GM18526 (cell line): ENCODE measurements at regions not wholly inside any gene's neighbourhood (a gene's known extent, or its start where the extent isn't known, plus 50 kb on each side); places are given as distances from the start of the nearest gene placed in this dataset.

Experiments used
- POLR2A ChIP-seq: IDR thresholded peaks from 3 replicates; pipeline ENCODE4 v1.6.1; 2011; ENCODE audit not compliant: insufficient read length; ENCODE audit errors: extremely low read depth

DNA sequence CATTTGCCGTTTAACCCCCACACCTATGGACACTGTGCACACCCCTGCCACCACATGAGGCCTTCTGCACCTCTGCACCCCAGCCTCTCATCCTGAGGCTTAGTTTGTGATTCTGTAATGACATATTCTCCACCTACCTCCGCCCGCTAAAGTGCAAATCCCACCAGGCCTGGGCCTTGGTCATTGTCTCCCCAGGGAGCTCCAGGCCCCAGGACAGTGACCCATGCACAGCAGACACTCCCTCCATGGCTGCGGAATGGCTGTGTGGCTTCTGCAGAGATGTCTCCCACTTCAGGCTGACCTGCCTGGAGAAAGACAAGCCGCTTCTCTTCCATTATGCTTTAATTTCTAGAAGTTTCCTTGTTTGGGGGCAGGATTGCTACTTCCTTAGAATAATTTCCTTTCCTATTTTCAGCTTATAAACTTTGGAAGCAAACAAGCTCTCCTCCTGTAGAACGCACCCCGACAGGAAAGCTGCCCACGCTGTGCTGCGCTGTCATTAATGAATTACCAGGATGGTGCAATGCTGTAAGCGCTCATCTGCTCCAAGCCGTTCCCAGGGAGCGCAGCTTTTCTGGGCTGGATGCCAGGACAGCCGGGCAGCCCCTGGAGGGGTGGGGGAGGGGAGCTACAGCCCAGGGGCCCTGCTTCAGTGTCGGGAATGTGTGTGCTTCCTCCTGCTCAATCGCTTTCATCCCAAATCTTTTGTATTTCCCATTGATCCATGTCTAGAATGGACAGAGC lies 618.0 kb downstream of the BRD1 start:
- TF ChIP-seq POLR2A = no peak

DNA sequence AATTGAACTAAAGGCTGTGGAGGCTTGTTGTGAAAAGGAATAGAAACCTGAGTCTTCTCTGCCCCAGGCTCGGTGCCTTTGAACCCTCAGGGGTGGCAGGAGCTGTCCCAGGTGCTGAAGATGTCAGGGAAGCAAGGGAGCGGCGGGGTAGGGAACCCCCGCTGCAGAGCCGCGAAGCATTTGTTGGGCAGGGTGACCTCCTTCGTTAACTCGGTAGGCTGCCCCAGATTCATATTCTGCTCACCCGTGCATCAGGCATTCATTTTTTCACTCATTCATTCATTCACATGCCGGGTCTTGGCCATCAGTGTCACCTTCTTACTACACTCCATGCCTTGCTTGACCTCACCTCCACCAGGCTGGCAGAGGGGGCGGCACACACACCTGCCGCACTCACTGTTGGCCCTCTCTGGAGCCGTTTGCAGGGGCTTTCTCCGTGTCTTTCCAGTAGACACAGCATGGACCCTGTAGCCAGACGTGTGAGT lies 618.9 kb downstream of the BRD1 start:
- no peak for TF ChIP-seq POLR2A

DNA sequence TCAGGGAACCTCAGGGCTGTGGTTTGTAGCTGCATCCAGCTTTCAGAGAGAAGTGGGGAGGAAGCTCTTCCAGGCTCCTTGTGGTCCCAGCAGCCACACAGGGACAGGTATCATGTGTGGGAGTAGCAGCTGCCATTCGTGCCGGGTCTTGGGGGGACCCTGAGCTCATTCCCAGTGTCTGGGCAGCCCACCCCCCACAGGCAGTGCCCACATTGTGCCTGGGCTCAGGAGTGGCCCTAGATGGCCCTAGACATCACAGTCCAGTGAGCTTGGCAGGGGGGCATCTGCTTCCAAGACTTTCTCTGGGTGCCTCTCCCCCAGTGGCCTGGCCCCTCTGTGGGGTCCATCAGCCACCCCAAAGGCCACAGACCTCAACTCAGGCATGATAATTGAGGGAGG lies 619.7 kb downstream of the BRD1 start:
- no peak for TF ChIP-seq POLR2A

DNA sequence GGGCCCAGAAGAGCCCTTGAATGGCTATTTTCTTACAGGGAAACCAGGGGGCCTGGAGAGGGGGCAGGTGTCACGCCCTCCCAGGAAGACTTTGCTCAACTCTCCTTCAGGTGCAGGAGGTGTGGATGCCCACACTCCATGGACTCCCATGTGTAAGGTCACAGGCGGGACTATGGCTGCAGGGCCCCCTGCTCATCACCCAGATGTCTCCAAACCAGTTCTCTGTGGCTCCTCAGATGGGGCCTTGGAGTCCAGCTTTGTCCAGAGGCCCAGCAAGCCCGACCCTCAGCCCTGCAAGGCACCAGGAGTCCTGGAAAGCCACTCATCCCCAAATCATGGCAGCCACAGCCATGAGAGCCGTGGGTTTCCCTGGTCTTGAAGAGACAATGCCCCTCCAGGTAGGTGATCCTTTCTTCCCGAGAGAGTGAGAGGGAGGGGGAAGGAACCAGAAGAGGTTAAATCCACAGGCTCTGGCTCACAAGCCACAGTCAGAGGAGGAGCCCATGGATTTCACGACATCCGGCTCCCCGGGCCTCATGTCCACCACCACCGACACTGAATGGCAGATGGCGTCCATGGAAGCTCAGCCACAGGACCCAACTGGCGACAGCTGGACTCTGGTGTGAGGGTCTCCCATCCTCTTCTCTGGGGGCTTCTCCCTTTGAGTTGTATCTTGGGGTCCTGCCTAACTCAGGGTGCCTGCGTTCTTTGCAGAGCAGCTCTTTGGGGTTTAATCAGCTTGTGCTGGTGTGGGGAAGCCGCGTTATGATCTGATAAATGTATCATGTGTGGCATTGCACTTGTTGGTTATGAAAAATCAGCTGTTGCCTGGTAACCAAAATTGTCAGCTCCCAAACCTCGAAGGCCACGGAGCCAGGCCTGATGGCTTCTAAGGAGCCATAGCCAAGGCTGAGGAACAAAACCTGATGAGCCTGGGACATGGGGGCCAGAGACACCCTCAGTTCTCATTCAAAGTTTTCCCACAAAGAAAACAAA lies 620.4 kb downstream of the BRD1 start:
- no peak for TF ChIP-seq POLR2A

DNA sequence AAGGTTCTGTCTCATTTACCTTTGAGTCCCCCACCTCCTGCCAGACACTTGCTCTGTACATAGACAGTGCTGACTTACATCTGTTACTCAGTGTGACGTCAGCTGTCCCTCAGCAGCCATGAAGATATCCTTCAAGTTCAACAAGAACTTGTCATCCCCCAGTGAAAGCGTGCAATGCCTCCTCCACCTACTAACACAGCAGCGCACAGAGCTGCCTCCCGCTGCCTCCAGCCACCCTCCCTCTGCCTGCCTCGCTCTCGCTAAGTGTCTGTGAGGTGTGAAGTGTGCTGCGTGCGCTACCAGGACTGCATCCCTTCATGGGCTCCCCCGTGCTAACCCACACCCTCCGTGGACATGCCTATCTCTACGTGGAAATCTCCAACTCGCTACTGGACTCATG lies 621.4 kb downstream of the BRD1 start:
- no peak for TF ChIP-seq POLR2A

DNA sequence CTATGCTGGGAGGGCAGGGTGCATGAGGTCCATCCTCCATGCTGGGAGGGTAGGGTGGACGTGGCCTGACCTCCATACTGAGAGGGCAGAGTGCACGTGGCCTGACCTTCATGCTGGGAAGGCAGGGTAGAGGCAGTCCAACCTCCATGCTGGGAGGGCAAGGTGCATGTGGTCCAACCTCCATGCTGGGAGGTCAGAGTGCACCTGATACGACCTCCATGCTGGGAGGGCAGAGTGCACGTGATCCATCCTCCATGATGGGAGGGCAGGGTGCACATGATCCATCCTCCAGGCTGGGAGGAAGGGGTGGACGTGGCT lies 622.2 kb downstream of the BRD1 start:
- TF ChIP-seq POLR2A = no peak

DNA sequence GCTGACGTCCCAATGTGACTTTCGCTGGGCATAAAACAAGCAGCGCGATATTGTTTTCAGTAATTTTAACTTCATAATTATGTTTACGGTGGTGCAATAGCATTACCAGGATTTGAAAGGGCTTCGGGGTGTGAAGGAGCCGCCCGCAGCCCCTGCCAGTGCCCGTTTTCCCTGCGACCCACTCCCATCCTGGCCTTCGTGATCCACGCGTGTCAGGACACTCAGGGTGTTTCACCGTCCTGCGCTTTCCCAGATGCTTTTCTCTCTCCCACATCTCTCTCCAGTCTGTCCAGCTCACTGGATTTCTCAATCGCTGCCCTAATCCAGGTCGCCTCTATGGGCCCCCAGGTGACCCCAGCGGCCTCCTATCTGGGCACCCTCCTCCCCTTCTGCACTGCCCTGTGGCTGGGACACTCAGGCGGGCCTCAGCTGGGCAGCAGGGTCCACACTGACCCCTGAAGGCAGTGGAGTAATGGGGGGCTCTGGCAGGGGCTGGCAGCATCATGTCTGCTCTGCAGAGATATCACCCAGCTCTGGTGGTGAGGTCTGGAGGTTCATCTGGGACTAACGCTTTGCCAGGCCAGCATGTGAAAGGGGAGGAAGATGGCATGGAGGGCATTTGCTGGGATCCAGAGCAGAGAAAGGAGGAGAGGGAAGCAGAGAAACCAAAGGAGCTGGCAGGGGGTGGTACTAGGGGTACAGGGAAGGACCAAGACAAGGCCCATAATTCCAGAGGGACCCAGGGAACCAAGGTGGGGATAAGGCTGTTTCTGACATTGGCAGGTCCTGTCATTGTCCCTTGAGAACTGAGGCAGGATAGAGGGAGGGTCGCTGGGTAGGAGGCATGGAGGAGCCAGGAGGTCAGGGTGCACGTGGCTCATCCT lies 622.8 kb downstream of the BRD1 start:
- TF ChIP-seq POLR2A = no peak

DNA sequence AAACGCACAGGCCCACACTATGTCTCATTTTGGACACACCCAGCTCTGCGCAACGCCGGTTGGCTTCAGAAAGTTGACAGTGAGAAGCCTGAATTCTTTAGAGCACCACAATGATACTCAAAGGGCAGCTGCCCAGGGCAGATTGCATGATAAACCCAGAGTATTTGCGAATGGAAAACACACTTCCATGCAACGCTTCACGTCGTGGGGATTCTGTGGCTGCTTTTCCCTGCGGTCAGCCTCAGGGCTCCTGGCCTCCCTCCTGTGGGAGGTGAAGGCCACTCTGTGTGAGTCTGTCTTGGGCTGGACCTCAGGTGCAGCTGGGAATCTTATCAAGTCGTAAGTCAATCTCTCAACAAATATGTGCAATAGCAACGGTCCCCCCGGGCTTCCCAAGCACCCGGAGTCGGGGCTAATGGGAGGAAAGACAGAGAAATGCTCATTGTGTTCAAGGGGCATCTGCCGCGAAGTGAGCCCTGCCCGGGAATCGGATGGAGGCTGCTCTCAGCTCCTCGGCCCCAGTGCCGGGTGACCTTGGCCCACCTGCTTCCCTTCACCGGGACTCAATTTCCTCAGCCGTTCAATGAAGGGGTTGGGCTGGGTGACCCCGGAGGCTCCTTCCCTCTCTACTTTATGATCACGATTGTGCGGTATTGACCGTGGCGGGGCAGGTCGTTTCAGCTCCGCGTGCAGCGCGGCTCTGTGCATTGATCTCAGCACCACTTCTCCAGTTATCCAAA lies 623.6 kb downstream of the BRD1 start:
- TF ChIP-seq POLR2A = no peak

DNA sequence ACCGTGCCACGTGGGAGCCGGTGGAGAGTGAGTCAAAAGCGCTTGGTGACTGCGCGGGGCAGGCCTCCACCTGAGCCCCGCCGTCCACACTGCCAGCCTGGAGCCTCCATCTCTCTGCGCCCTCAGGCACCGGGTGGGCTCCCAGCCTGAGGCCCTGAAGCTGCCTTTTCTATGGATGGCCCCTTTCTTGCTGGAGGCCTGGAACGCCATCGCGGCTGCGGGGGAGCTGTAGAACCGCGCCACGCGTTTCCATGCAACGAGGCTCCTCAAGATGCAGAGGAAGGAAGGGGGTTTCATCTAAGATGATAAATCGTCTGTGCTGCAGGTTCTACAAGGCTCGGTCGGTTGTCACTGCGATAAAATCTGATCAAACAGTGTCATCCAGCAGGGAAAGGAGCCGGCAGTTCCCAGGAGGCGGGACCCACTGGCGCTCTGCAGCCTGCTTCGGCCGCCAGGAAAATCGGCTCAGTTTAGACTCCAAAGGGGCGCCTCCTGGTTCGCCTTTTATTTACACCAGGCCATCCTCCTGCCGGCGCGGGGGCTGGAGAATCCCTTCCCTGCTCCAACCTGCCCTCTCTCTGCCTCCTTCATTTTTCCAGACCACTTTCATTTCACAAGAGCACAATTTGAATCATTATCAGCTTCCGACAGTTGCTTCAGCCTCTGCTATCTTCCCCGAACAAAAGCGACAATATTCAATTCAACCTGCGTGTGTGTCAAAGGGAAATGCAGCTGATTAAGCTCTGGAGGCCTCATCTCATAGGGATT lies 624.4 kb downstream of the BRD1 start:
- no peak for TF ChIP-seq POLR2A

DNA sequence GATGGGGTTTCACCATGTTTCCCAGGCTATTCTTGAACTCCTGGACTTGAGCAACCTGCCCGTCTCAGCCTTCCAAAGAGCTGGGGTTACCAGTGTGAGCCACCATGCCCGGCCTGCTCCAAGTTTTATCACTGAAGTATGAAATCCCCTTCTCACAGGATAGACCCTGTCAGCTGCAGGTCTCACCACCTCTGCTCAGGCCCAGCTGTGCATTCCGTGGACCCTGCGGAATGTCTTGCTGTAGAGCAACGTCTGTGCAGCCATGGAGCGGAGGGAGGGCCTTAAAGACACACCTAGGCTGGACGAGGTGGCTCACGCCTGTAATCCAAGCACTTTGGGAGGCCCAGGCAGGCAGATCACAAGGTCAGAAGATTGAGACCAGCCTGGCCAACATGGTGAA lies 625.4 kb downstream of the BRD1 start:
- TF ChIP-seq POLR2A = no peak

DNA sequence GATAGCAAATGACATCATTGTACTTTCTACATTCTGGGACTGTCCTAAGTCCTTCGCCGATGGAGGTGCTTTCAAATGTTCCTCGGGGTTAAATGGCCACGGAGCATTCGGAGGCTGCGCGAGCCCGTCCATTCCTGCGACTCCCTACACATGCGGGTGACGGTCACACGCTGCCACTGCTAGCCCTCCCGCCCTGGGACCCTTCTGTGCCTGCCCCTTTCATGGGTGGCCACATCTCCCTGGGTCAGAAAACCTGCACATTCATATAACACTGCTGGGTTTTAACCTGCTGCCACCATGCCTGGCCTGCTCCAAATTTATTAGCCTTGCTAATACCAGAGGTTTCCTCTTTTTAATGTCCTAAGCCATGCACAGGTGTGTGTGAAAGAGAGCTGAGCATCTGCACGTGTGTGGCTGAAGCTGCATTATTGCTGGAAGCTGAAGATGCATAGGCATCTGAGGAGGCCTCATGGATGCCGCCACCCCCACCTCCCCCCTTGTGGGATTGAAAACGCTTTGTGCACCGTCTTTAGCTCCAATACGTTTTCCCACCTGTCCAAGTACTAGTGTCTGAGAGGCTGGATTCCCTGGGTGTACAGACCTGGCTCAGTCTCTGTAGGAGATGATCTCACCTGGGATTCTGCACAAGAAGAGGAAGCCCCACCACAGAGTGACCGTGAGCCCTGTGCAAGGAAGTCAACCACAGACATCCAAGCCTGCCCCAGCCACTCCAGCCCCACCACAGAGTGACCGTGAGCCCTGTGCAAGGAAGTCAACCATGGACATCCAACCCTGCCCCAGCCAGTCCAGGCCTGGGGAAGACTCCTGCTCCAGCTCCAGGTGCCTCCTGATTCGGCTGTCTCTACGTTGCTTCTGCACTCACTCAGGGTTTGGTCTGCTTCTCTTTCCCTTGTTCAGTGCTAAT lies 626.4 kb downstream of the BRD1 start:
- TF ChIP-seq POLR2A = no peak

DNA sequence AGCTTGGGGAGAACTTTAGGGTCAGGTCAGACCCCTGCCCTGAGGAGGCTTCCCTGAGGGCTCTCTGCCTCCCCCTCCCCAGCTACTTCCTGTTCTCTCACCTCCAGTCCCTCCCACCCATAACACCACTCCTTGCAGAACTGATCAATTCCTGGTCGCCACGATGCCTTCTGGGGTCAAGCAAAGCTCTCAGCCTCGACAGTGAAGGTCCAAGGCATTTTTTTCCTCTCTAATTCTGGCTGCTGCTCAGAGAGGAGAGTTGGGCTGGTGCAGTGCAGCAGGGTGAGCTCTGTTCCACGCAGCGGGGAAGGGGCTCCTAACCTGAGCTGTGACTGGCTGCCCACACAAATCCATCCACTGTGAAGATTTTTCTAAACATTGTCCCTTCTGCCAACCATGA lies 628.4 kb downstream of the BRD1 start:
- no peak for TF ChIP-seq POLR2A

DNA sequence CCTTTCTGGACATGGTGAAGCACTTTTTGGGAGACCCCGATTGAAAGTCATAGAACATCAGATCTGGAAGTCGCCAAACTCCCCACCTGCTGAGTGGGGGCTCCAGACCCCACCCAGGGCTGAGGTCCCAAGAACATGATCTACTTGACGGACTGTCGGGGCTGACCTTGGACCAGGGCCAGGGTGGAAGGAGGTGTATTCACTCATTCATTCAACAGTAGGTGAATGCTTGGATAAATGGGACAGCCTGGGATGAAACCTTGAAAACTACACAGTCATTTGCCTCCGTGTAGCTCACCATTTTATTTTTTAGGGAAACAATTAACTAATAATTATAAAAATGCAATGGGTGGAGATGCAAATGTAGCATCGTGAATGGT lies 629.0 kb downstream of the BRD1 start:
- TF ChIP-seq POLR2A = no peak
